GM12878 (cell line): ENCODE measurements at regions not wholly inside any gene's neighbourhood (a gene's known extent, or its start where the extent isn't known, plus 50 kb on each side); places are given as distances from the start of the nearest gene placed in this dataset.

Source experiments
- ATAC-seq: fragments of 200-7000 bp; cut with Tn5 transposase; 3 replicates; pipeline ENCODE4 v1.9.1; 2020; ENCODE audit warnings: mild to moderate bottlenecking, moderate library complexity
- BruUV-seq: library from RNA; stranded (reverse); fragments of 400-500 nt; replicated peaks from 2 replicates; lab custom pipeline; 2021; lab: Mats Ljungman, UMichigan
- CTCF ChIA-PET: fragments of 300-600 bp; sonication (Branson Sonifier 250); formaldehyde crosslinking; extraction: SDS; loops from one replicate; lab custom pipeline; 2021; ENCODE audit warnings: inconsistent platforms; lab: Yijun Ruan, JAX
- POLR2A ChIA-PET: fragments of 350-600 bp; formaldehyde crosslinking; extraction: SDS; loops from one replicate; lab custom pipeline; 2021; ENCODE audit warnings: inconsistent platforms; lab: Charles Lee
- RAD21 ChIA-PET: fragments of 300-600 bp; sonication (Branson Sonifier 250); formaldehyde crosslinking; loops from one replicate; lab custom pipeline; 2023; ENCODE audit warnings: antibody characterized with exemption; ENCODE audit not compliant: unreplicated experiment; lab: Charles Lee
- SMC1A ChIA-PET: fragments of 300-600 bp; sonication (Branson Sonifier 250); formaldehyde crosslinking; loops from one replicate; lab custom pipeline; 2023; ENCODE audit not compliant: unreplicated experiment, uncharacterized antibody; lab: Charles Lee
- DNase-seq: peaks from one replicate; pipeline ENCODE4 v3.0.0-alpha.2; 2011; ENCODE audit warnings: low read depth, low spot score
- FAIRE-seq: peaks from 3 replicates; lab custom pipeline; 2011; peaks lifted over from hg19 to GRCh38; lab: Jason Lieb, UNC
- H2AFZ ChIP-seq: 2 replicates; pipeline ENCODE4 v1.6.0; 2011; ENCODE audit warnings: low read depth, low read length, control low read depth; ENCODE audit not compliant: control insufficient read depth
- H3K27ac ChIP-seq: 2 replicates; pipeline ENCODE4 v1.5.1; 2011; ENCODE audit warnings: control low read depth; ENCODE audit not compliant: control insufficient read depth, insufficient read depth
- H3K27me3 ChIP-seq, 2 experiments: replicated peaks in 1 of 2; 2 replicates each; pipeline versions ENCODE4 v1.6.0 to v1.6.1; 2011; ENCODE audit warnings: low read length in 1 of 2; ENCODE audit not compliant: control insufficient read depth in 2 of 2, insufficient read depth in 2 of 2
- H3K36me3 ChIP-seq, 2 experiments: 2 replicates each; pipeline ENCODE4 v1.5.1; 2011; ENCODE audit warnings: low read length in 1 of 2; ENCODE audit not compliant: control insufficient read depth in 2 of 2, insufficient read depth in 2 of 2
- H3K4me1 ChIP-seq: 2 replicates; pipeline ENCODE4 v1.6.1; 2011; ENCODE audit warnings: mild to moderate bottlenecking, low read length, moderate library complexity, mixed read lengths; ENCODE audit not compliant: control insufficient read depth, insufficient read depth
- H3K4me2 ChIP-seq: 2 replicates; pipeline ENCODE4 v1.6.0; 2011; ENCODE audit warnings: control low read depth; ENCODE audit not compliant: control insufficient read depth, insufficient read depth
- H3K4me3 ChIP-seq: fragments of 200-600 bp; sonication (generic); 2 replicates; pipeline ENCODE4 v1.5.1; 2016
- H3K79me2 ChIP-seq: 2 replicates; pipeline ENCODE4 v1.6.0; 2011; ENCODE audit warnings: low read length; ENCODE audit not compliant: control insufficient read depth, insufficient read depth
- H3K9ac ChIP-seq: 2 replicates; pipeline ENCODE4 v1.8.0; 2011; ENCODE audit warnings: low read length, control low read depth, mixed read lengths; ENCODE audit not compliant: control insufficient read depth, insufficient read depth
- H3K9me3 ChIP-seq: replicated peaks from 3 replicates; pipeline ENCODE4 v1.5.1; 2011; ENCODE audit warnings: mild to moderate bottlenecking, low read length; ENCODE audit not compliant: control insufficient read depth, insufficient read depth
- H4K20me1 ChIP-seq: 2 replicates; pipeline ENCODE4 v1.6.0; 2011; ENCODE audit not compliant: control insufficient read depth, insufficient read depth
- BCL3 ChIP-seq: IDR thresholded peaks from 2 replicates; pipeline ENCODE4 v1.6.1; 2011; ENCODE audit warnings: borderline replicate concordance, low read depth, mild to moderate bottlenecking, moderate library complexity, low read length; ENCODE audit not compliant: insufficient read depth, poor library complexity, severe bottlenecking
- BHLHE40 ChIP-seq, 2 experiments: fragments of 450-650 bp in 1 of 2; IDR thresholded peaks; 2 replicates each; pipeline ENCODE4 v1.6.1; 2011 to 2017; ENCODE audit warnings: low read depth in 2 of 2, borderline replicate concordance in 1 of 2, improper control_type of control experiment in 1 of 2, low read length in 1 of 2, mild to moderate bottlenecking in 1 of 2
- CBX5 ChIP-seq: sonication (generic); IDR thresholded peaks from 2 replicates; pipeline ENCODE4 v1.6.1; 2016; ENCODE audit warnings: low read depth, moderate library complexity, mild to moderate bottlenecking, inconsistent platforms
- CTCF ChIP-seq, 3 experiments: IDR thresholded peaks in 2 of 3; conservative IDR thresholded peaks in 1 of 3; 2 replicates each; pipeline ENCODE4 v1.5.1; 2011; ENCODE audit warnings: low read depth in 3 of 3, low read length in 3 of 3, mild to moderate bottlenecking in 3 of 3, control low read depth in 2 of 3, moderate library complexity in 2 of 3, inconsistent platforms in 1 of 3, mixed read lengths in 1 of 3; ENCODE audit not compliant: control insufficient read depth in 2 of 3, insufficient read depth in 1 of 3; ENCODE audit errors: extremely low read depth in 1 of 3
- EGR1 ChIP-seq, 2 experiments: IDR thresholded peaks; 1 replicate in 1 of 2; 2 replicates in 1 of 2; pipeline ENCODE4 v1.6.1; 2011 to 2012; ENCODE audit warnings: low read depth in 2 of 2, low read length in 2 of 2, borderline replicate concordance in 1 of 2, mild to moderate bottlenecking in 1 of 2, moderate library complexity in 1 of 2
- FOS ChIP-seq: IDR thresholded peaks from 3 replicates; pipeline ENCODE4 v1.6.1; 2011; ENCODE audit warnings: borderline replicate concordance; ENCODE audit not compliant: insufficient read length; ENCODE audit errors: extremely low read depth
- FOXK2 ChIP-seq: fragments of 450-650 bp; IDR thresholded peaks from 2 replicates; pipeline ENCODE4 v1.6.1; 2017; ENCODE audit warnings: mild to moderate bottlenecking, moderate library complexity
- GABPA ChIP-seq: IDR thresholded peaks from 2 replicates; pipeline ENCODE4 v1.6.1; 2014; ENCODE audit warnings: antibody characterized with exemption, low read depth, mild to moderate bottlenecking, inconsistent platforms
- HCFC1 ChIP-seq: fragments of 150-350 bp; IDR thresholded peaks from 2 replicates; pipeline ENCODE4 v1.6.1; 2014; ENCODE audit warnings: low read length
- POLR2AphosphoS2 ChIP-seq: IDR thresholded peaks from 2 replicates; pipeline ENCODE4 v1.6.1; 2011; ENCODE audit warnings: low read depth, mild to moderate bottlenecking, low read length, improper control_type of control experiment, moderate library complexity
- RAD21 ChIP-seq: IDR thresholded peaks from 2 replicates; pipeline ENCODE4 v1.6.1; 2011; ENCODE audit warnings: mild to moderate bottlenecking, low read depth, low read length, moderate library complexity; ENCODE audit not compliant: insufficient read depth
- YY1 ChIP-seq: IDR thresholded peaks from 2 replicates; pipeline ENCODE4 v1.6.1; 2011; ENCODE audit warnings: low read depth, mild to moderate bottlenecking, low read length
- ZSCAN29 ChIP-seq: fragments of 450-650 bp; IDR thresholded peaks from 2 replicates; pipeline ENCODE4 v1.6.1; 2017; ENCODE audit warnings: mild to moderate bottlenecking, moderate library complexity
- WGBS: methylation state at CpG from one replicate; pipeline ENCODE4 v1.1.6; 2016; ENCODE audit warnings: low lambda C conversion rate; ENCODE audit not compliant: insufficient replicate concordance, insufficient coverage; ENCODE audit errors: missing lambda C conversion rate; 5-methylcytosine and 5-hydroxymethylcytosine counted together
- in situ Hi-C: fragments of 300-500 bp; cut with MboI; formaldehyde crosslinking; loops from 9 replicates; pipeline ENCODE4 v1.14.3; 2018; ENCODE audit warnings: mixed read lengths
- intact Hi-C: fragments of 100-400 bp; cut with micrococcal nuclease; formaldehyde crosslinking; loops from one replicate; pipeline ENCODE4 v1.14.2; 2022; ENCODE audit not compliant: unreplicated experiment

- TF ChIP-seq CTCF (IDR thresholded peaks at IDR 0.05 in 2 of 3, conservative IDR thresholded peaks at IDR 0.05 in 1 of 3; ENCODE audit: control insufficient read depth in 2 of 3, extremely low read depth in 1 of 3, insufficient read depth in 1 of 3, low read depth in 3 of 3, low read length in 3 of 3) (peak; percentile 43 to 58 (median 53); a peak in 5 of 6 replicates), ZSCAN29 (no peak), FOS (no peak), HCFC1 (no peak), CBX5 (no peak), POLR2AphosphoS2 (no peak), FOXK2 (no peak), RAD21 (peak; percentile 62), YY1 (0 out of 2 replicates have a peak, but pooled peaks have one; percentile 21), EGR1 (IDR thresholded peaks at IDR 0.05; ENCODE audit: borderline replicate concordance in 1 of 2, low read depth in 2 of 2, low read length in 2 of 2) (no peak)
- TF ChIP-seq, all 136 proteins: peak for 5
Observed at GRCh38 chr6:168884646-168885086, 369.0 kb downstream of the THBS2 start (continued).

GRCh38 chr6:168884050-168884645, 369.5 kb downstream of the THBS2 start:
- H3K4me2 ChIP-seq, result peak overlapping the region; percentile 55
- no peaks in the 10 kb centered on the region for H3K27me3 ChIP-seq
- H3K27ac ChIP-seq, result no peak overlapping the region
- peak overlapping the region; percentile 29; the same call in 1 of the 2 replicates for H2AFZ ChIP-seq
- no peak for ATAC-seq
- TF ChIP-seq BHLHE40 (IDR thresholded peaks at IDR 0.05; ENCODE audit: borderline replicate concordance in 1 of 2, low read depth in 2 of 2, low read length in 1 of 2) (no peak), GABPA (no peak), BCL3 (no peak)
- 61% methylated on average over 21 of the region's 21 CpGs for WGBS
- no peak for FAIRE-seq
- H3K79me2 ChIP-seq, result no peaks in the 10 kb centered on the region
- no peak overlapping the region for H3K4me3 ChIP-seq
- H3K9me3 ChIP-seq, result no peaks in the 10 kb centered on the region; the same call in 2 of the 3 replicates
- intact Hi-C loops, result loop anchor here (1.0 to 10.0 kb wide), 2 partner anchors 514 to 729 kb away; no protein-coding TSS in a partner anchor
- POLR2A ChIA-PET, result no interaction called here
- SMC1A ChIA-PET, result no interaction called here
- CTCF ChIA-PET, result no interaction called here
- H3K36me3 ChIP-seq, result no peaks in the 10 kb centered on the region
- no peak for DNase-seq
- H4K20me1 ChIP-seq, result no peaks in the 10 kb centered on the region
- H3K4me1 ChIP-seq, result no peaks in the 10 kb centered on the region
- in situ Hi-C loops, result no loop called here
- BruUV-seq, result no TSS peak
- RAD21 ChIA-PET, result no interaction called here
- H3K9ac ChIP-seq, result no peak overlapping the region
